AML-193 (cell line): ENCODE measurements at regions not wholly inside any gene's neighbourhood (a gene's known extent, or its start where the extent isn't known, plus 50 kb on each side); places are given as distances from the start of the nearest gene placed in this dataset.
A peak's percentile ranks its signal among the peaks of the same experiment; 100 is the strongest.
"Not testable (repeated sequence)": the region's sequence is repeated elsewhere in the genome, so short reads cannot be mapped to it uniquely, and the experiment has no call there.

ENCODE experiments used
- DNase-seq, 2 experiments: peaks; one replicate each; lab custom pipeline; 2025; lab: John Stamatoyannopoulos, UW

GRCh38 chr7:6938284-6938683 lies 112.2 kb upstream of the CCZ1B start:
- not testable (repeated sequence) for DNase-seq

- DNase-seq: not testable (repeated sequence)
Observed at GRCh38 chr7:6939126-6939525, 113.1 kb upstream of the CCZ1B start.

GRCh38 chr7:6939896-6940295 lies 113.8 kb upstream of the CCZ1B start:
- DNase-seq: not testable (repeated sequence)

- not testable (repeated sequence) for DNase-seq
Observed at GRCh38 chr7:6946873-6947272, 120.8 kb upstream of the CCZ1B start.

- not testable (repeated sequence) for DNase-seq
Observed at GRCh38 chr7:6950231-6950630, 124.2 kb upstream of the CCZ1B start.

GRCh38 chr7:6951553-6951952 lies 125.5 kb upstream of the CCZ1B start:
- DNase-seq: not testable (repeated sequence)

- not testable (repeated sequence) for DNase-seq
Observed at GRCh38 chr7:6953138-6953797, 127.2 kb upstream of the CCZ1B start.

- not testable (repeated sequence) for DNase-seq
Observed at GRCh38 chr7:6953798-6954181, 127.7 kb upstream of the CCZ1B start.

- not testable (repeated sequence) for DNase-seq
Observed at GRCh38 chr7:6955385-6955784, 129.3 kb upstream of the CCZ1B start.

GRCh38 chr7:6955990-6956566 lies 130.0 kb upstream of the CCZ1B start:
- DNase-seq: not testable (repeated sequence)

GRCh38 chr7:6958371-6958770 lies 132.3 kb upstream of the CCZ1B start:
- not testable (repeated sequence) for DNase-seq

- DNase-seq: not testable (repeated sequence)
Observed at GRCh38 chr7:6959942-6960341, 133.9 kb upstream of the CCZ1B start.

GRCh38 chr7:6962871-6963270 lies 136.8 kb upstream of the CCZ1B start:
- not testable (repeated sequence) for DNase-seq

GRCh38 chr7:6965051-6965450 lies 139.0 kb upstream of the CCZ1B start:
- DNase-seq: peak; percentile 0 to 21

- not testable (repeated sequence) for DNase-seq
Observed at GRCh38 chr7:6970180-6970579, 144.1 kb upstream of the CCZ1B start.

- not testable (repeated sequence) for DNase-seq
Observed at GRCh38 chr7:6974876-6975275, 148.8 kb upstream of the CCZ1B start.

- DNase-seq: not testable (repeated sequence)
Observed at GRCh38 chr7:6975346-6975745, 149.3 kb upstream of the CCZ1B start.

GRCh38 chr7:6977368-6977767 lies 151.3 kb upstream of the CCZ1B start:
- DNase-seq: not testable (repeated sequence)

- DNase-seq: not testable (repeated sequence)
Observed at GRCh38 chr7:6978326-6978725, 152.3 kb upstream of the CCZ1B start.

- DNase-seq: not testable (repeated sequence)
Observed at GRCh38 chr7:6979456-6979855, 153.4 kb upstream of the CCZ1B start.

- not testable (repeated sequence) for DNase-seq
Observed at GRCh38 chr7:6982375-6982774, 156.3 kb upstream of the CCZ1B start.

GRCh38 chr7:6986892-6987291 lies 160.8 kb upstream of the CCZ1B start:
- not testable (repeated sequence) for DNase-seq

- DNase-seq: not testable (repeated sequence)
Observed at GRCh38 chr7:6988608-6989007, 162.5 kb upstream of the CCZ1B start.

- not testable (repeated sequence) for DNase-seq
Observed at GRCh38 chr7:6989968-6990367, 163.9 kb upstream of the CCZ1B start.
